ENCODE measurements at regions not wholly inside any gene's neighbourhood (a gene's known extent, or its start where the extent isn't known, plus 50 kb on each side); places are given as distances from the start of the nearest gene placed in this dataset.
"Not testable (repeated sequence)": the region's sequence is repeated elsewhere in the genome, so short reads cannot be mapped to it uniquely, and the experiment has no call there.

- DNase-seq (ENCODE audit: low read depth, low spot score): no peak
- Histone ChIP-seq H3K27me3 (ENCODE audit: control insufficient read depth, insufficient read depth, low read length) (no peaks in the 10 kb centered on the region), H3K4me1 (ENCODE audit: control insufficient read depth, insufficient read depth, low read length) (peaks cover 5% of the 10 kb centered on the region; the same call in 1 of the 2 replicates), H3K36me3 (ENCODE audit: control insufficient read depth, insufficient read depth, low read length) (no peaks in the 10 kb centered on the region), H3K9me3 (ENCODE audit: control insufficient read depth, insufficient read depth, low read depth, low read length) (peaks cover 6% of the 10 kb centered on the region; the same call in 1 of the 2 replicates), H3K27ac (ENCODE audit: low read length) (peak overlapping the region; percentile 46), H3K4me3 (ENCODE audit: low read depth in 2 of 2, low read length in 2 of 2) (no peak overlapping the region)
- BruUV-seq (replicated peaks): no TSS peak
- ChIA-PET CTCF (no interaction called here), POLR2A (interaction anchor here (0.6 kb wide), 1 partner anchor 142 kb away, joined by 3 read pairs; no protein-coding TSS in a partner anchor)
- no peak for ATAC-seq
- intact Hi-C loops (cut with micrococcal nuclease; ENCODE audit: unreplicated experiment): no loop called here
- in situ Hi-C loops (cut with HindIII; ENCODE audit: low pct_unique_long_range_greater_than_20kb, low sequenced_read_pairs): no loop called here
- no peak for TF ChIP-seq REST (IDR thresholded peaks at IDR 0.05; ENCODE audit: insufficient read depth in 1 of 2, low read depth in 2 of 2, low read length in 1 of 2)
Measured at GRCh38 chr18:8889489-8889888, 184.1 kb downstream of the MTCL1 start.

GRCh38 chr18:8890503-8890902 lies 185.1 kb downstream of the MTCL1 start:
- intact Hi-C loops (cut with micrococcal nuclease; ENCODE audit: unreplicated experiment); H3K4me3 ChIP-seq (ENCODE audit: low read depth in 2 of 2, low read length in 2 of 2); CTCF ChIA-PET; in situ Hi-C loops (cut with HindIII; ENCODE audit: low pct_unique_long_range_greater_than_20kb, low sequenced_read_pairs); H3K9me3 ChIP-seq (ENCODE audit: control insufficient read depth, insufficient read depth, low read depth, low read length); H3K27me3 ChIP-seq (ENCODE audit: control insufficient read depth, insufficient read depth, low read length); H3K36me3 ChIP-seq (ENCODE audit: control insufficient read depth, insufficient read depth, low read length); DNase-seq (ENCODE audit: low read depth, low spot score); BruUV-seq (replicated peaks); H3K4me1 ChIP-seq (ENCODE audit: control insufficient read depth, insufficient read depth, low read length); POLR2A ChIA-PET: not testable (repeated sequence)
- ATAC-seq: peak; percentile 66; the same call in 1 of the 2 replicates
- H3K27ac ChIP-seq (ENCODE audit: low read length): peak overlapping the region; percentile 34; the same call in 1 of the 2 replicates

- DNase-seq (ENCODE audit: low read depth, low spot score): peak; percentile 66
- Histone ChIP-seq H3K27ac (ENCODE audit: low read length) (peak overlapping the region; percentile 34), H3K36me3 (ENCODE audit: control insufficient read depth, insufficient read depth, low read length) (no peaks in the 10 kb centered on the region), H3K4me1 (ENCODE audit: control insufficient read depth, insufficient read depth, low read length) (peaks cover 5% of the 10 kb centered on the region; the same call in 1 of the 2 replicates), H3K9me3 (ENCODE audit: control insufficient read depth, insufficient read depth, low read depth, low read length) (peaks cover 7% of the 10 kb centered on the region; the same call in 1 of the 2 replicates), H3K4me3 (ENCODE audit: low read depth in 2 of 2, low read length in 2 of 2) (no peak overlapping the region), H3K27me3 (ENCODE audit: control insufficient read depth, insufficient read depth, low read length) (no peaks in the 10 kb centered on the region)
- ATAC-seq: peak; percentile 99
- intact Hi-C loops (cut with micrococcal nuclease; ENCODE audit: unreplicated experiment): no loop called here
- POLR2A ChIA-PET: no interaction called here
- CTCF ChIA-PET: no interaction called here
- BruUV-seq (replicated peaks): no TSS peak
- TF ChIP-seq POLR2AphosphoS5 (IDR thresholded peaks at IDR 0.05; ENCODE audit: low read depth, low read length) (peak; percentile 38; the same call in 1 of the 2 replicates), REST (IDR thresholded peaks at IDR 0.05; ENCODE audit: insufficient read depth in 1 of 2, low read depth in 2 of 2, low read length in 1 of 2) (no peak), TCF7L2 (IDR thresholded peaks at IDR 0.05; ENCODE audit: low read depth, low read length) (peak; percentile 21; the same call in 1 of the 2 replicates)
- in situ Hi-C loops (cut with HindIII; ENCODE audit: low pct_unique_long_range_greater_than_20kb, low sequenced_read_pairs): no loop called here
Measured at GRCh38 chr18:8890957-8891464, 185.7 kb downstream of the MTCL1 start.

All from Panc1 (cell line).